BE2C (cell line): ENCODE measurements at regions not wholly inside any gene's neighbourhood (a gene's known extent, or its start where the extent isn't known, plus 50 kb on each side); places are given as distances from the start of the nearest gene placed in this dataset.

Experiments
- DNase-seq: peaks from one replicate; pipeline ENCODE4 v3.0.0-alpha.2; 2020
- H3K27me3 ChIP-seq: fragments of 250-450 bp; sonication (Bioruptor Pico); 2 replicates; pipeline ENCODE4 v1.5.1; 2020; ENCODE audit warnings: mild to moderate bottlenecking
- H3K36me3 ChIP-seq: fragments of 250-450 bp; sonication (Bioruptor Pico); 2 replicates; pipeline ENCODE4 v1.5.1; 2020; ENCODE audit warnings: mild to moderate bottlenecking
- H3K4me1 ChIP-seq: fragments of 250-450 bp; sonication (Bioruptor Pico); 2 replicates; pipeline ENCODE4 v1.5.1; 2020
- H3K4me3 ChIP-seq: 2 replicates; pipeline ENCODE4 v1.5.1; 2011; ENCODE audit warnings: low read depth, low read length
- H3K9me3 ChIP-seq: fragments of 250-450 bp; sonication (Bioruptor Pico); 2 replicates; pipeline ENCODE4 v1.5.1; 2020
- CTCF ChIP-seq: IDR thresholded peaks from 2 replicates; pipeline ENCODE4 v1.5.1; 2012; ENCODE audit warnings: mild to moderate bottlenecking, low read depth, low read length

DNA sequence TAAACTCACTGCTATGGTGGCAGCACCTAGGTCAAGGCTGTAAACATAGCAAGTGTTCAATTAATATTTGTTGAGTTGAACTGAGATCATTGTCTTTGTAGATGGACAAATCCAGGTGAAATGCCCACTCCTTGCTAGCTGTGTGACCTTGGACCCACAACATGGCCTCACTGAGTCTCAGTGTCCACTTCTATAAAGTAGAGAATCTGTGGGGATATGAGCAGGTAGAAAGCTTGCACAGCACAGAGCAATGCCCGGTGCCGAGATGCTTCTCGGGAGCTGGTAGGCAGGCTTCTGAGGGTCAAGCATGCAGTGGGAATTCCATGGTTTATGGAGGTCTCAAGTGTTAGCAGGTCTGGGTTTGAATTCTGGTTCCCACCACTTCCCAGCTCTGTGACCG, 97.9 kb upstream of the SYT13 start:
- no peaks in the 10 kb centered on the region for H3K9me3 ChIP-seq
- H3K4me1 ChIP-seq, result no peaks in the 10 kb centered on the region
- DNase-seq, result no peak
- no peak for TF ChIP-seq CTCF
- no peak overlapping the region for H3K4me3 ChIP-seq
- no peaks in the 10 kb centered on the region for H3K27me3 ChIP-seq
- H3K36me3 ChIP-seq, result no peaks in the 10 kb centered on the region

DNA sequence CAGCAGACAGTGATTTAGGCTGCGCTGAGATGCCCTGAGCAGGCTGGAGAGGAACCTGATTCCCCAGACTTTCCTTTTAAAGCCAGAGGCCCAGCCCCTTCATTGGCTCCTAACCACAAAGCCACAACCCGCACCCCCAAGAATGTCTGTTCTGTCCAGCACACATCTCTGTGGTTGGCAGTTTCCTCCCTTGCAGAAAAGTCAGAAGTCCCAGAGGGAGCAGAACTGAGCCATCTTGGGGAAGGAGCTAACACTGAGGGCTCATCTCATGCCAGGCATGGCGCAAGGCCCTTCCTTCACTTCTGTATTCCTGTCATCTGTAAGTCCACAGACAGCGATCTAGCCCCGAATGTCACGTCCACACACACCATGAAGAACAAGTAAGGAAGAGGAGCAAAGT, 97.1 kb upstream of the SYT13 start:
- no peak for DNase-seq
- no peak for TF ChIP-seq CTCF

DNA sequence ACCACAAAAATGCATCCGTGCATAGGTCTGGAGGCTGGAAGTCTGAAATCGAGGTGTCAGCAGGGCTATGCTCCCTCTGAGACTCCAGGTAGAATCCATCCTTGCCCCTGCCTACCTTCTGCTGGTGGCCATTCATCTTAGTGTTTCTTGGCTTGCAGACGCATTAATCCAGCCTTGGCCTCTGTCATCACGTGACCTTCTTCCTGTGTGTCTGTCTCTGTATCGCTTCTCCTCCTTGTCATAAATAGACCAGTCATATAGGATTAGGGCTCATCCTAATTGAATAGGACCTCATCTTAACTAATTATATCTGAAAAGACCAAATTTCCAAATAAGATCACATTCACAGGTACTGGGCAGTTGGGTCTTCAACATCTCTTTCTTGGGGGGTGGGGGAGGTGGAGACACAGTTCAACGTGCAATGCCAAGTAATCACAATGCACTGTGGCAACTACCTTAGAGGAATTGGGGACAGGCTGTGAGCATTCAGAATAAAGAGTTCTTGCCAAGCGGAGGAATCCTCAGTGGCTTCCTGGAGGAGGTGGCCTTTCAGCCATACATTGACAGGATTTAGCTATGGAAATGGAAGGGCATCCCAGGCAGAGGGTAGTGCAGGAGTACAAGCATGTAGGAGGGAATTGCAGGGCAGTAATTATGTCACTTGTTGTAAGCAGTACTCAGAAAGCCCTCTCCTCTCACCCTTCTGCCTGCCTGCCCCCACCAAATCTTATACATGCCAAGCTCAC, 96.2 kb upstream of the SYT13 start:
- no peaks in the 10 kb centered on the region for H3K9me3 ChIP-seq
- no peak for DNase-seq
- H3K4me3 ChIP-seq, result no peak overlapping the region
- TF ChIP-seq CTCF, result no peak
- no peaks in the 10 kb centered on the region for H3K4me1 ChIP-seq
- no peaks in the 10 kb centered on the region for H3K27me3 ChIP-seq
- no peaks in the 10 kb centered on the region for H3K36me3 ChIP-seq

More for the DNA sequence above, 97.1 kb upstream of the SYT13 start:
- no peak overlapping the region for H3K4me3 ChIP-seq
- H3K27me3 ChIP-seq, result no peaks in the 10 kb centered on the region
- H3K4me1 ChIP-seq, result no peaks in the 10 kb centered on the region
- no peaks in the 10 kb centered on the region for H3K9me3 ChIP-seq
- no peaks in the 10 kb centered on the region for H3K36me3 ChIP-seq

GRCh38 chr11:45379162-45379863, 93.2 kb upstream of the SYT13 start:
- no peak for TF ChIP-seq CTCF
- no peak overlapping the region for H3K4me3 ChIP-seq
- no peaks in the 10 kb centered on the region for H3K36me3 ChIP-seq
- no peaks in the 10 kb centered on the region for H3K27me3 ChIP-seq
- H3K4me1 ChIP-seq, result no peaks in the 10 kb centered on the region
- H3K9me3 ChIP-seq, result no peaks in the 10 kb centered on the region
- DNase-seq, result no peak

GRCh38 chr11:45378516-45378915, 92.4 kb upstream of the SYT13 start:
- Histone ChIP-seq H3K4me3 (no peak overlapping the region), H3K9me3 (no peaks in the 10 kb centered on the region), H3K27me3 (no peaks in the 10 kb centered on the region), H3K4me1 (no peaks in the 10 kb centered on the region), H3K36me3 (no peaks in the 10 kb centered on the region)
- no peak for TF ChIP-seq CTCF
- DNase-seq, result no peak

GRCh38 chr11:45374653-45375059, 88.5 kb upstream of the SYT13 start:
- no peak for TF ChIP-seq CTCF
- no peaks in the 10 kb centered on the region for H3K9me3 ChIP-seq
- H3K27me3 ChIP-seq, result no peaks in the 10 kb centered on the region
- H3K4me1 ChIP-seq, result no peaks in the 10 kb centered on the region
- no peak for DNase-seq
- no peak overlapping the region for H3K4me3 ChIP-seq
- H3K36me3 ChIP-seq, result no peaks in the 10 kb centered on the region
